ENCODE measurements at regions not wholly inside any gene's neighbourhood (a gene's known extent, or its start where the extent isn't known, plus 50 kb on each side); places are given as distances from the start of the nearest gene placed in this dataset.

DNA sequence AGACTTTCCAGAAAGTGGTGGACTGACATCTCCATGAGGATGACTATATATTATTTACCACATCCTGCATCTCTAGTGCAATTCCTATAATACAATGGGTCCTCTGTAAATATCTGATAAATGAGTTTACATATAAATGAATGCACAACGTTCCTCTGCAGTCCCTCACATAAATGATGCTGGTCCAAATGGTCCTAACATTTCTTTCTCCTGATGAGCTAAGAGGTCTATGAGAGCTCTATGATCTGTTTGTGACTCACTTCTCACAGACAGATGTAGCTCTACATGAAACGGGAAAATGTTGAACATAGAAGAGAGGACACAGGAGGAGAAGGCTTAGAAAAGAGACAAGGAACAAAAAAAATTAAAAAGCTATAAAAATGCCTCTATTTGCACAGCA lies 201.2 kb upstream of the PIK3C3 start:
- no peaks in the 10 kb centered on the region for H3K27me3 Mint-ChIP-seq (ENCODE audit: low read depth)
- no peak overlapping the region for H3K27ac Mint-ChIP-seq
- no peaks in the 10 kb centered on the region for H3K9me3 Mint-ChIP-seq
- no peaks in the 10 kb centered on the region for H3K36me3 Mint-ChIP-seq (ENCODE audit: low read depth)
- no peak overlapping the region for H3K4me3 Mint-ChIP-seq
- H3K4me1 Mint-ChIP-seq (ENCODE audit: low read depth): no peaks in the 10 kb centered on the region

DNA sequence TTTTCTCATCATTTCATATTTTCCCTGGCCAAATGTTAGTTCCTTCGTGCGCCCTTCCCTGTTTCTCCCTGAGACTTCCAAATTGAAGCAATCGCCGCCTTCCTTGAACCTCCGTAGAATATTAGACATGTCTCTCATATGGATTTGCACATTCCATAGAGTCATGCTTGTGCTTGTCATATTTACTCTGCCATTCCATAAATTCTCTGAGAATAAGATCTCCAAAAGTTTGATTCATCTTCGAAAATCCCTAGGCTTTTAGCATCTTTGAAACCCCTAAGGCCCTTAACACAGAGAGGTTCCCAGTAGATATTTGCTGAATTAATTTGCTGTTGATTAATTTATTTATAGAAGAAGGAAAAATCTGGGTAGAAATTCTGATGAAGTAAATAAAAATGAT lies 202.2 kb upstream of the PIK3C3 start:
- no peak overlapping the region for H3K4me3 Mint-ChIP-seq
- no peaks in the 10 kb centered on the region for H3K27me3 Mint-ChIP-seq (ENCODE audit: low read depth)
- no peaks in the 10 kb centered on the region for H3K9me3 Mint-ChIP-seq
- H3K4me1 Mint-ChIP-seq (ENCODE audit: low read depth): no peaks in the 10 kb centered on the region
- H3K36me3 Mint-ChIP-seq (ENCODE audit: low read depth): no peaks in the 10 kb centered on the region
- no peak overlapping the region for H3K27ac Mint-ChIP-seq

DNA sequence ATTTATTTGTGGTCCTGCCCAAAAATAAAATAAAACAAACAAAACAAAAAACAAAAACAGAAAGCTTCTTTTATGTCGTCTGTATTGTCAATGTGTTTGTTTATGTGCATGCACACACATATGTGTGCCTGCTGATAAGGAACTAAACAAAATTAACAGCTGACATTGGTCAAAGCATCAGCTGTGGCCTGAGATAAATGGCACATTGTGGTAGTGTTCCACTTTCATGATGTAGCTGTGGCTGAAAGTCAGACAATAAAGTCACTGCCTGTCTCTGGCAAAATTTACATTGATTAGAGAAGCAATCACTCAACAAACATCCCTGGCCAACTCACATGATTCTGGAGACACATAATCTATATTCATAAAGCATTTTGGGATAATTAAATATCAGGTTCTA lies 203.4 kb upstream of the PIK3C3 start:
- H3K27me3 Mint-ChIP-seq (ENCODE audit: low read depth): no peaks in the 10 kb centered on the region
- H3K4me1 Mint-ChIP-seq (ENCODE audit: low read depth): no peaks in the 10 kb centered on the region
- no peak overlapping the region for H3K27ac Mint-ChIP-seq
- no peaks in the 10 kb centered on the region for H3K9me3 Mint-ChIP-seq
- no peaks in the 10 kb centered on the region for H3K36me3 Mint-ChIP-seq (ENCODE audit: low read depth)
- H3K4me3 Mint-ChIP-seq: no peak overlapping the region

DNA sequence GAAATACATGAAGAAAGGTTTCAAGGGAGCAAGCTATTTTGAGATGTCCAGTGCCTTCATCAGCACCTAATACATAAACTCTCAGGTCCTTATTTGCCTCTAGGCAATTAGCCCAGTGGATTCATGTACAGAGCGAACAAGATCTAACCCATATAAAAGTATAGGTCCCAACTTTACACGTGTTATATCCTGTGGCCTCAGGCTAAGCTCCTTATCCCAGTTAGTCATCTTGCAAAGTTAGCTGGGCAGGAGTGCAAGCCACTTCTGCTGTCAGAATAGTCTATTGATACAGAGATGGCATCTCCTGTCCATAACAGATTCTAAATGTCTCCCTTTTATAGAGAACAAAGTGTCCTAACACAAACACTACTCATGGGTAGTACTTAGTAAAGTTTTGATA lies 203.9 kb upstream of the PIK3C3 start:
- H3K36me3 Mint-ChIP-seq (ENCODE audit: low read depth): no peaks in the 10 kb centered on the region
- H3K27ac Mint-ChIP-seq: no peak overlapping the region
- H3K4me3 Mint-ChIP-seq: no peak overlapping the region
- H3K4me1 Mint-ChIP-seq (ENCODE audit: low read depth): no peaks in the 10 kb centered on the region
- no peaks in the 10 kb centered on the region for H3K27me3 Mint-ChIP-seq (ENCODE audit: low read depth)
- no peaks in the 10 kb centered on the region for H3K9me3 Mint-ChIP-seq

DNA sequence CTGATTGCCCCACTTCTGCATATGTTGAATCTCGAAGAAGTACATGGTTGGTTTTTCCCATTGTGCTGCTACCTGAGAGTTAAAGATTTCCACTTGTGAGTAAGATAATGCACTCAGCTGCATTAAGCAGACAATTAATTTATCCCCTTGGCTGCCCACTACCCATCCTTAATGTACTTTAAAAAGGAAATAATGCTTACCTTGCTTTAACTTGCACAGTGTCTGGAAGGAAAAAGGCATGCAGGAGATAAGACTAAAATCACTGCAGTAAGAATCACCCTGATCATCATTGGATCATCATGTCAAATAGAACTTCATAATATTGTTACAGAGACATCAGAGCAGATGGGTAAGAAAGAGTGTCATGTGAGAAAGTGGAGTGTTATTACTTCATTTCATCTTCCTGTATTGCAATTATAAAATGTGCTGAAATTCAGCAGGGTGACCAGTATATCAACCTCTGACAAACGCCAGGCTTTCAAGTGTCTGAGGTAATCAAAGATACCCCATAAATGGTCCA lies 207.3 kb upstream of the PIK3C3 start:
- Mint-ChIP-seq H3K4me1 (ENCODE audit: low read depth) (no peaks in the 10 kb centered on the region), H3K27ac (no peak overlapping the region), H3K4me3 (no peak overlapping the region), H3K36me3 (ENCODE audit: low read depth) (no peaks in the 10 kb centered on the region), H3K27me3 (ENCODE audit: low read depth) (no peaks in the 10 kb centered on the region), H3K9me3 (no peaks in the 10 kb centered on the region)

DNA sequence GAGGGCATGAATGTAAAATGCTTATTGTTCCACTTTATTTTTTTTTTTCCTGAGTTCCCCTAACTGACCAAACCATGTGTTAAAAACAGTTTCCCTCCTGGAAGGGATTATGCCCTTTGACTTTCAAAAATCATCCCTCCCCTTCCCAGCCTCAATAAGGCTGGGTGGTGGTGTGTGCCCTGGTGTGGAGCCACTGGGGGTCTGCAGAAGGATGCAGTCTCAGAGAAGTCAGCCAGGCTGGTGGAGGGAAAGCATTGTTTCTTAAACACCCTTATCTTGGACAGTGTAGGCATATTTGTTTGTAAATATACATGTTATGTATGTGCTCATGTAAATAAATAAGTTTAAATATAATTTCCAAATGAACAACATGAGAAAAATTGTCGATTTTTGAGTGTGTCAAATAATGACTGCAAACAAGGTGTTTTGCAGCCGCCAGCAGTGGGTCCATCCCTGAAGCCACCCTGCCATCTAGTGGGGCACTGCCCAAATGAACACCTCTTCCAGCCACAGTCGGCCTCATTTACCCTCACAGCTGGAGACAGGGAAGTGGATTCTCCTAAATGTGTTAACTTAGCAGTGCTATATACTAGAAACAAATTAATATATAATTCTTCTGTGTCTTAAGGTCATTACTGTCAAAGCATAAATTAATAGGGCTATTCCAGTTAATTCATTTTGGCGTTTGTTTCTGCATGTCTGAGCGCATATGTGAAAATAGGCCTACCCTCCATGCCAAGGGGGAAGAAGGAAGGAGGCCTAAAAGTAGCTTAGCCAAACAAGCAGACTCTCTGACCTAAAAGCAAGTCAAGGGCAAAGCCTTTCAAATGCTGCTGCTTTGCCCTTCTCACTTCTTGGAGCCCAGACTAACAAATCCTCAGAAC lies 209.6 kb upstream of the PIK3C3 start:
- no peaks in the 10 kb centered on the region for H3K36me3 Mint-ChIP-seq (ENCODE audit: low read depth)
- peaks cover 3% of the 10 kb centered on the region for H3K9me3 Mint-ChIP-seq
- H3K4me1 Mint-ChIP-seq (ENCODE audit: low read depth): no peaks in the 10 kb centered on the region
- no peak overlapping the region for H3K4me3 Mint-ChIP-seq
- no peak overlapping the region for H3K27ac Mint-ChIP-seq
- no peaks in the 10 kb centered on the region for H3K27me3 Mint-ChIP-seq (ENCODE audit: low read depth)

DNA sequence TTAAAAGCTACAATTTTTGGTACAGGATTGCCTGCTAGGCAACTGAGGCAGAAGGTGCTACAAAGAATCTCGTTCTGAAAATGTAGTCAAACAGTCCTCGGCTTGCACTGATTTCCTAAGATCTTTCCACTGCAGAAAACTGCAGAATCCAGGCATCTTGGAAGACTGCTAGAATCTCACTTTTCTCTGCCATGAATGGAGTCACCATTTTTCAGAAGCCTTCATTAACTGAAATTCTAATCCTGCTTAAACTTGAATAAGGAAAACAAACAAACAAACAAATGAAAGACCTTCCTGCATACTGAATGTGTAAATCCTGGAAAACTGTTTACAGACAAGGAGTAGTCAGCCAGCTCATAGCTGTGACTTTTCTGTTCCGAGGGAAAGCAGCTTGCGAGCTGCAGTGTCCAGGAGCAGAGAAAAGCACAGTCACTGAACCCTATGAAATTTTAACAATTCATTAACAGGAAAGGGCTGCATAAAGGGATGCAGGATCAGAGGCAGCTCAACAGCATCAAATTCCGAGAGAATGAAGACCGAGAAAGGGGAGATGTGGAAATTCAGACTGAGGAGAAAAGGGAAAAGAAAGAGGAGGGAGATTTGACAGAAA lies 210.5 kb upstream of the PIK3C3 start:
- no peak overlapping the region for H3K4me3 Mint-ChIP-seq
- H3K27me3 Mint-ChIP-seq (ENCODE audit: low read depth): no peaks in the 10 kb centered on the region
- peaks cover 3% of the 10 kb centered on the region for H3K9me3 Mint-ChIP-seq
- no peaks in the 10 kb centered on the region for H3K4me1 Mint-ChIP-seq (ENCODE audit: low read depth)
- H3K27ac Mint-ChIP-seq: no peak overlapping the region
- H3K36me3 Mint-ChIP-seq (ENCODE audit: low read depth): no peaks in the 10 kb centered on the region

DNA sequence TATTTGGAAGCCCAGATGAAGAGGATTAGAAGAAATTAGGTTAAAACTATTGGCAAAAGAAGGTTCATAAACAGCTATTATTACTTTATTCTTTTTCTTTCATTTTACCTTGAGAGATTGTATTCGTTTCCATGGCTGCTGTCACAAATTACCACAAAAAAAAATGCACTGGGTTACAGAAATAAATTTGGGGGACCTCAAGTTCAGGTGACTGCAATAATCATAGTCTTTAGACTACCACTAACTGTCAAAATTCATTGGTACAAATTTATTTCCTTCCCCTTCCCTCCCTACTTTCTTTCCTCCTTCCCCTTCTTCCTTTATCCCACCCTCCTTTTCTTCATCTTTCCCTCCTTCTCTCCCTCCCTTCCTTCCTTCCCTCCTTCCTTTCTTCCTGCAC lies 217.8 kb upstream of the PIK3C3 start:
- no peaks in the 10 kb centered on the region for H3K4me1 Mint-ChIP-seq (ENCODE audit: low read depth)
- no peaks in the 10 kb centered on the region for H3K36me3 Mint-ChIP-seq (ENCODE audit: low read depth)
- H3K9me3 Mint-ChIP-seq: peaks cover 3% of the 10 kb centered on the region
- H3K27me3 Mint-ChIP-seq (ENCODE audit: low read depth): no peaks in the 10 kb centered on the region
- no peak overlapping the region for H3K4me3 Mint-ChIP-seq
- no peak overlapping the region for H3K27ac Mint-ChIP-seq

DNA sequence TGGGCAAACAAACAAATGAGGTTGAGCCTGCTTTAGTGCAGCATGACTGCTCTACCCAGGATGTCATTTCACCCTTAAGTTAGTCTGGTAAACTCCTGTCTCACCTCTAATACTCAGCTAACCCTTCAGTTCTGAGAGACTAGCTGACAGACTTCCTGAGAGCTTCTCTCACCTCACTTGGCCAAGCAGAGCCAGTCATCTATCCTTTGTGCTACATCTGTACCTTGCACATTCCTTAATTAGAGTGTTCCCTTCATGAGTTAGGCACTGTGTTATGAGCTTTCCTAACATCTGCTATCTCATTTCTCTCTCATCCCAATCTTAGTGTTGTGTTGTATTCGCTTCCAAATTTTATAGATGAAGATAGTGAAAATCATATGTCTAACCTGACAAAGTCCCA lies 220.1 kb upstream of the PIK3C3 start:
- no peaks in the 10 kb centered on the region for H3K9me3 Mint-ChIP-seq
- H3K27ac Mint-ChIP-seq: no peak overlapping the region
- H3K4me3 Mint-ChIP-seq: no peak overlapping the region
- no peaks in the 10 kb centered on the region for H3K27me3 Mint-ChIP-seq (ENCODE audit: low read depth)
- H3K4me1 Mint-ChIP-seq (ENCODE audit: low read depth): no peaks in the 10 kb centered on the region
- H3K36me3 Mint-ChIP-seq (ENCODE audit: low read depth): no peaks in the 10 kb centered on the region

DNA sequence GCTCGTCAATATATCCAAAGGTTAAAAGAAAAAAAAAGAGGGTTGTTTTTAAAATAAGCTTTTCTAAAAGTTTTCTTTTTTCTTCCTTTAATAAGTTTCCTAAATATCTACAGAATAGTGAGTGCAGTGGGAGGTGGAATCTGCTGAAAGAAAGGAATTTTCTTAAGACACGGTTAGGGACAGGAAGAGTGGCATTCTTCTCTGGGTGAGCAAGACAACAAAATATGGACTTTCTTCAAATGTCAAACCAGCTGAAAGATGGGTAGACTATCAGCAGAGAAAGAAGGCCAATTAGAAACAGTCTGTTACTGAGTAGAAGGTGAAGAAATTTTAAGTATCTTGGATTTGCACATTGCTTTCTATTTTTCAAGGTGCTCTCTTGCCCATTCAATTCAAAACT lies 222.7 kb upstream of the PIK3C3 start:
- no peak overlapping the region for H3K27ac Mint-ChIP-seq
- H3K4me1 Mint-ChIP-seq (ENCODE audit: low read depth): no peaks in the 10 kb centered on the region
- H3K27me3 Mint-ChIP-seq (ENCODE audit: low read depth): no peaks in the 10 kb centered on the region
- H3K4me3 Mint-ChIP-seq: no peak overlapping the region
- no peaks in the 10 kb centered on the region for H3K9me3 Mint-ChIP-seq
- H3K36me3 Mint-ChIP-seq (ENCODE audit: low read depth): no peaks in the 10 kb centered on the region

DNA sequence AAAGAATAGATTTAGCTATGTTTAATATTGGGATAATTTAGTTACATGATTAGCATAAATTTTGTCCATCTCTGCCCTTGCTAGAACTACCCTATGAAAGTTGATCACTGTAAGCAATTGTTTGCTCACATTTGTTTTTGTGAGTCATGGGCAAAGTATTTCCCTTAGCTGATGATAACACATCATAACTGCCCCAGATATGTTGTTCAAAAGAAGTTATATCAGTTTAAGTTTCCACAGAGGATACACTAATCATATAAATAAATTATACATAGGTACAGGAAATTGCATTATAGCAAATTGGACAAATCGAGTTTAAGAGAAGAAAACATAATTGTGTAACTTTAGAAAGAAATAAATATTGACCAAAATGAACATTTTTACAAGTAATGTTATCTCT lies 223.2 kb upstream of the PIK3C3 start:
- Mint-ChIP-seq H3K9me3 (no peaks in the 10 kb centered on the region), H3K36me3 (ENCODE audit: low read depth) (no peaks in the 10 kb centered on the region)

DNA sequence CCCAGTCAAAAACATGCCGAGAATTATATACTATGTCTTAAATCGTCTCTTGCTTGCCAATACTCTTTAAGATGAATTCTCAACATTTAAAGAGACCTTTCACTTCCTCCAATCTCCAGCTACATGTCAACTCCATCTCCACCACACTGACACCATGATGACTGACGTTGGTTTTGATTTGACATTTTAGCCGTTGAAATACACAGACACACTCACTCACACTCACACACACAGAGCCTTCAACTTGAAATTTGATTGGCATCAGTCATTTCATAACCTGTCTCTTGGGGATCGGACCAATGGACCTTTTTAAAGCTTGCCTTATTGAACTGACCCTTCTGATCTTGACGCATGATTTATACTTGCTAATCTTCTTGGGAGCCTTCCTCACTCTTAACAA lies 230.8 kb upstream of the PIK3C3 start:
- no peaks in the 10 kb centered on the region for H3K27me3 Mint-ChIP-seq (ENCODE audit: low read depth)
- no peaks in the 10 kb centered on the region for H3K4me1 Mint-ChIP-seq (ENCODE audit: low read depth)
- H3K4me3 Mint-ChIP-seq: no peak overlapping the region
- no peaks in the 10 kb centered on the region for H3K36me3 Mint-ChIP-seq (ENCODE audit: low read depth)
- no peaks in the 10 kb centered on the region for H3K9me3 Mint-ChIP-seq
- no peak overlapping the region for H3K27ac Mint-ChIP-seq

More for the DNA sequence above, 223.2 kb upstream of the PIK3C3 start:
- Mint-ChIP-seq H3K27ac (no peak overlapping the region), H3K4me3 (no peak overlapping the region), H3K4me1 (ENCODE audit: low read depth) (no peaks in the 10 kb centered on the region), H3K27me3 (ENCODE audit: low read depth) (no peaks in the 10 kb centered on the region)

DNA sequence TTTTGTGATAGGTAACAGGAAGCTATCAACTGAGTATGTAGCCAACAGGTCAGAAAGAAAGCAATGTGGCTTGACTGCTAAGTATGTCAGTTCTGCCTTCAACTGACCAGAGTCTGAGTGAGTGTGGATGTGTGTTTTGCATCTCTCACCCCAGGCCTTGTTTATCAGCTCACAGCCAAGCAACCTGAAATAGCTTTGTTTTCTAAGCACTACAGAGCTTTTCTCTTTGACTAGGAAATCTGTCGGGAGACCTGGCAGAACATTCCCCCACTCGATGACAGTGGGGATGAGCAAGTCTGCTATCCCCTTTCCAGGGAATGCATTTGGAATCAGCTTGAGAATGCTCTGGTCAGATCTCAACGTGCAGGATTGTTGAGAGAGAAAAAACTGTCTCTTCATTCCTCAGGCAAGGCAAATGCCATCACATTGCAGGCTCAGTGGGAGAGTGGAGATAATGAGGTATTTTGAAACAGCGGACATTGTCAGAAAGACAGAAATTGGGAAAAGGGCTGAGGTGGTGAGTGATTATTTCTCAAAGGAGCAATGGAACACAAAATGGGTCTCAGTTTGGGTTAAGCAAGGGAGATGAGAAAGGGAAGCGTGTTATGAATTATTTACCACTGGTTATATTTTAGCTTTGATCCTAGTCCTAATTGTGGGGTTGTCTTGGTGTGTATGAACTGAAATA lies 233.8 kb upstream of the PIK3C3 start:
- Mint-ChIP-seq H3K27me3 (ENCODE audit: low read depth) (no peaks in the 10 kb centered on the region), H3K27ac (no peak overlapping the region), H3K36me3 (ENCODE audit: low read depth) (no peaks in the 10 kb centered on the region), H3K4me3 (no peak overlapping the region), H3K4me1 (ENCODE audit: low read depth) (no peaks in the 10 kb centered on the region), H3K9me3 (no peaks in the 10 kb centered on the region)

DNA sequence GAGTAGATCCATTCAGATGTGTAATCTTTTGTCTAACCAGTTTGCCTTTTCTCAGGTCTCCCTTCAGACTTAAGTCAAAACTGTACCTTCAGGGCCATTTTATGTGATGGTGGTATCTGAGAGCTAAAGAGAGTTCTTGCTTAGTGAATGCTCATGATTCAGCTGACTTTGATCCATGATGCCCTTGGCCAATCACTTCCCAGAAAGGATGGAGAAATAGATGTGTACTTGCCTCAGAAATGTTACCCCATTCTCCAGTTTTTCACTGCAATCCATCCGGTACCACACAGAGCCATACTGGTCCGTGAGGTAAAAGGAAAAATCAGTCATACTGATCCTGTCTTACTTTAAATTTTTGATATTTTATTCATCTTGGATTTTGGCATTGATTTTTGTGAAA lies 234.8 kb upstream of the PIK3C3 start:
- H3K4me3 Mint-ChIP-seq: no peak overlapping the region
- H3K9me3 Mint-ChIP-seq: no peaks in the 10 kb centered on the region
- no peak overlapping the region for H3K27ac Mint-ChIP-seq
- no peaks in the 10 kb centered on the region for H3K36me3 Mint-ChIP-seq (ENCODE audit: low read depth)
- H3K4me1 Mint-ChIP-seq (ENCODE audit: low read depth): no peaks in the 10 kb centered on the region
- no peaks in the 10 kb centered on the region for H3K27me3 Mint-ChIP-seq (ENCODE audit: low read depth)

DNA sequence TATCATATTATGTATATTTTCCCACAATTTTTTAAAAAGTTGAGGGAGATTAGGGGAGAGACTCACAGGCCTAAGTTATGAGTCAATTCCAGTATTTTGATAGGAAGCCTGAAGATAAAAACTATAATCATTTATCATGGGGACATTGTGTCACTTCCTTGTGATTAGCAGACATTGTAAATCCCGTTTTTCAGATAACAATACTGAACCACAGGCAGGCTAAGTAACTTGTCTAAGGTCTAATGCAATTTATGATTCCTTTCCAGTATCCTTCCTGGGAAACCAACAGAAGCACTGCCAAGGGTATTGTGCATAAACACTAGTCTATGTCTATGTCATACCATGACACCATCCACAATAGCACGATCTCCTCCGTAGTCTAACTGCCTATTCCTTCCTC lies 235.2 kb upstream of the PIK3C3 start:
- no peak overlapping the region for H3K27ac Mint-ChIP-seq
- H3K4me1 Mint-ChIP-seq (ENCODE audit: low read depth): no peaks in the 10 kb centered on the region

More for the DNA sequence above, 235.2 kb upstream of the PIK3C3 start:
- Mint-ChIP-seq H3K4me3 (no peak overlapping the region), H3K9me3 (no peaks in the 10 kb centered on the region), H3K27me3 (ENCODE audit: low read depth) (no peaks in the 10 kb centered on the region), H3K36me3 (ENCODE audit: low read depth) (no peaks in the 10 kb centered on the region)

Data from T-helper 1 cell treated with Interleukin-12 subunit alpha and Interleukin-12 subunit beta and Interleukin-4 antibody, amounts not matched to agents 30 μg/mL and 1 μg/mL, for 36 hours (primary cell).